NOMO-1 treated with DMSO at 0.1 percent for 48 hours (cell line): ENCODE measurements at regions not wholly inside any gene's neighbourhood (a gene's known extent, or its start where the extent isn't known, plus 50 kb on each side); places are given as distances from the start of the nearest gene placed in this dataset.

Experiments used
- DNase-seq: peaks from one replicate; lab custom pipeline; 2025; ENCODE audit not compliant: unreplicated experiment; lab: John Stamatoyannopoulos, UW

GRCh38 chr5:130277522-130277921 lies 373.3 kb downstream of the CHSY3 start:
- no peak for DNase-seq

- DNase-seq = no peak
Observed at GRCh38 chr5:130277002-130277401, 372.7 kb downstream of the CHSY3 start.

GRCh38 chr5:130272837-130273236 lies 368.6 kb downstream of the CHSY3 start:
- no peak for DNase-seq

GRCh38 chr5:130270786-130271185 lies 366.5 kb downstream of the CHSY3 start:
- no peak for DNase-seq

- DNase-seq = no peak
Observed at GRCh38 chr5:130268489-130268888, 364.2 kb downstream of the CHSY3 start.

GRCh38 chr5:130267926-130268325 lies 363.7 kb downstream of the CHSY3 start:
- no peak for DNase-seq

GRCh38 chr5:130260481-130260880 lies 356.2 kb downstream of the CHSY3 start:
- no peak for DNase-seq

- DNase-seq = peak; percentile 8
Observed at GRCh38 chr5:130251931-130252330, 347.7 kb downstream of the CHSY3 start.

- no peak for DNase-seq
Observed at GRCh38 chr5:130243641-130244040, 339.4 kb downstream of the CHSY3 start.

- DNase-seq = peak; percentile 43
Observed at GRCh38 chr5:130237721-130238120, 333.5 kb downstream of the CHSY3 start.
